AG04450 (cell line): ENCODE measurements at regions not wholly inside any gene's neighbourhood (a gene's known extent, or its start where the extent isn't known, plus 50 kb on each side); places are given as distances from the start of the nearest gene placed in this dataset.

Experiments used
- CTCF ChIA-PET: fragments of 300-600, 350-600 bp; formaldehyde crosslinking; extraction: SDS; loops from one replicate; lab custom pipeline; 2022; ENCODE audit warnings: antibody characterized with exemption, inconsistent platforms; lab: Charles Lee
- POLR2A ChIA-PET: fragments of 350-600 bp; formaldehyde crosslinking; extraction: SDS; loops from one replicate; lab custom pipeline; 2021; ENCODE audit warnings: antibody characterized with exemption, inconsistent platforms; lab: Yijun Ruan, JAX
- DNase-seq: peaks from one replicate; pipeline ENCODE4 v3.0.0-alpha.2; 2011; ENCODE audit warnings: low read depth, low spot score
- H3K27ac ChIP-seq: one replicate; pipeline ENCODE4 v1.5.1; 2012; ENCODE audit warnings: low read depth, low read length, control low read depth
- H3K27me3 ChIP-seq: one replicate; pipeline ENCODE4 v1.6.0; 2012; ENCODE audit warnings: low read length; ENCODE audit not compliant: control insufficient read depth, insufficient read depth
- H3K4me3 ChIP-seq: 2 replicates; pipeline ENCODE4 v1.5.1; 2011; ENCODE audit warnings: mild to moderate bottlenecking, low read depth, low read length, control low read depth
- H3K9me3 ChIP-seq: 2 replicates; pipeline ENCODE4 v1.5.1; 2012; ENCODE audit warnings: low read length; ENCODE audit not compliant: control insufficient read depth, insufficient read depth
- TF ChIP-seq, protein P1 (sequence below): IDR thresholded peaks from 2 replicates; pipeline ENCODE4 v1.5.1; 2011; ENCODE audit warnings: low read depth, low read length, control low read depth, inconsistent platforms

DNA sequence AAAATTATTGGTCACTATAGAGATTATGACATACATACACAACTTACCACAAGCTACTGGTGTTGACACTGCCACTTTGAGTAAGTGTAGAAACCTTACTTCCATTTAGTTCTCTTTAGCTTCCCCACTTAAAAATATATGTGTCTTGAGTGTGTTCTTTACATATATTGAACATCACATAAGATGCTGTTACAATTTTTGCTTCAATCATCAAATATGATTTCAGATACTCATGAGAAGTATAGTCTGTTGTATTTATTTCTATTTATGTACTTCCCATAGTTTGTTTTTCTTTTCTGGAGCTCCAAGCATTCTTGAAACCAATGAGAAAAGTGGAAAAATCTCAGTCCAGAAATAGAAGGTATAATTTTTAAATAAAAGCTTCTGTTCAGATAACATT, 102.7 kb upstream of the SDK1 start:
- ChIA-PET POLR2A (interaction anchor here (0.7 kb wide), 1 partner anchor 218 kb away, joined by 5 read pairs; no protein-coding TSS in a partner anchor), CTCF (interaction anchor here (1.2 to 1.7 kb wide), 2 partner anchors 36 to 333 kb away, joined by 3 to 8 read pairs; no protein-coding TSS in a partner anchor)
- TF ChIP-seq, protein P1, sequence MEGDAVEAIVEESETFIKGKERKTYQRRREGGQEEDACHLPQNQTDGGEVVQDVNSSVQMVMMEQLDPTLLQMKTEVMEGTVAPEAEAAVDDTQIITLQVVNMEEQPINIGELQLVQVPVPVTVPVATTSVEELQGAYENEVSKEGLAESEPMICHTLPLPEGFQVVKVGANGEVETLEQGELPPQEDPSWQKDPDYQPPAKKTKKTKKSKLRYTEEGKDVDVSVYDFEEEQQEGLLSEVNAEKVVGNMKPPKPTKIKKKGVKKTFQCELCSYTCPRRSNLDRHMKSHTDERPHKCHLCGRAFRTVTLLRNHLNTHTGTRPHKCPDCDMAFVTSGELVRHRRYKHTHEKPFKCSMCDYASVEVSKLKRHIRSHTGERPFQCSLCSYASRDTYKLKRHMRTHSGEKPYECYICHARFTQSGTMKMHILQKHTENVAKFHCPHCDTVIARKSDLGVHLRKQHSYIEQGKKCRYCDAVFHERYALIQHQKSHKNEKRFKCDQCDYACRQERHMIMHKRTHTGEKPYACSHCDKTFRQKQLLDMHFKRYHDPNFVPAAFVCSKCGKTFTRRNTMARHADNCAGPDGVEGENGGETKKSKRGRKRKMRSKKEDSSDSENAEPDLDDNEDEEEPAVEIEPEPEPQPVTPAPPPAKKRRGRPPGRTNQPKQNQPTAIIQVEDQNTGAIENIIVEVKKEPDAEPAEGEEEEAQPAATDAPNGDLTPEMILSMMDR, result no peak
- no peak for DNase-seq
- Histone ChIP-seq H3K27me3 (no peaks in the 10 kb centered on the region), H3K4me3 (no peak overlapping the region), H3K9me3 (peaks cover 7% of the 10 kb centered on the region), H3K27ac (no peak overlapping the region)

DNA sequence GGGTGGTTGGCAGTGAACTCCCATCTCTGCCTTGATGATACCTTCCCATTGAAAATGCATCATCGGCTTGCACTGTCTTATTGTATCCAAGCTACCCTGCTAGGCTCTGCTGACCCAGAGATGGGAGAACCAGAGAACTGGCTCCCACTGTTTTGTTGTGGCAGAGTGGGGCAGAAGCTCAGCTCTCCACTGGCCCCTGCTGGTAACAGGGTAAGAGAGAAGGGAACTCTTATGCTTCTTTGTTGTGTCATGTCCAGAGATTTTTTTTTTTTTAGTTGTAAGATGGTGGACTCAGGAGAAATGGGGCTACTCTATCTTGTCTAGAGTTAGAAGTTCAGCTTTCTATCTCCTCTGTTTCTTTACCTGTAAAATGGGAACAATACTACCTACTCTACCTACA, 100.5 kb upstream of the SDK1 start:
- TF ChIP-seq, protein P1, result peak; percentile 74
- H3K27me3 ChIP-seq, result no peaks in the 10 kb centered on the region
- no peak overlapping the region for H3K4me3 ChIP-seq
- no peak for DNase-seq
- CTCF ChIA-PET, result interaction anchor here (0.5 to 1.7 kb wide), 10 partner anchors 9 to 336 kb away, joined by 3 to 11 read pairs (median 5); no protein-coding TSS in a partner anchor
- no peak overlapping the region for H3K27ac ChIP-seq
- POLR2A ChIA-PET, result no interaction called here
- peaks cover 7% of the 10 kb centered on the region for H3K9me3 ChIP-seq

DNA sequence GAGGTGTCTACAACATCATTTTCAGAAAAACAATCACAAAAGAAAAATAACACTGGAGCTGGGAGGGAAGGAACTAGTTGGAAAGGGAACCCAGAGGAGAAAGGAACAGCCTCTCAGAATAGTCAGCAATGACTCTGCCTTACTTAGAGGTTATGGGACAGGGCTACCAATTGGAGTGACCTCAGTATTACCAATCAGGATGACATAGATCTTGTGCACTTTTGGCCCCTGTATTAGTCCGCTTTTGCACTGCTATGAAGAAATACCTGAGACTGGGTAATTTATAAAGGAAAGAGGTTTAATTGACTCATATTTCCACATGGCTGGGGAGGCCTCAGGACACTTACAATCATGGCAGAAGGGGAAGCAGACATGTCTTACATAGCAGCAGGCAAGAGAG, 99.7 kb upstream of the SDK1 start:
- Histone ChIP-seq H3K9me3 (peaks cover 7% of the 10 kb centered on the region), H3K27ac (no peak overlapping the region), H3K4me3 (no peak overlapping the region), H3K27me3 (no peaks in the 10 kb centered on the region)
- TF ChIP-seq, protein P1, result no peak
- DNase-seq, result no peak
- CTCF ChIA-PET, result interaction anchor here (0.6 to 1.7 kb wide), 9 partner anchors 8 to 336 kb away, joined by 3 to 11 read pairs (median 4); no protein-coding TSS in a partner anchor
- POLR2A ChIA-PET, result no interaction called here

DNA sequence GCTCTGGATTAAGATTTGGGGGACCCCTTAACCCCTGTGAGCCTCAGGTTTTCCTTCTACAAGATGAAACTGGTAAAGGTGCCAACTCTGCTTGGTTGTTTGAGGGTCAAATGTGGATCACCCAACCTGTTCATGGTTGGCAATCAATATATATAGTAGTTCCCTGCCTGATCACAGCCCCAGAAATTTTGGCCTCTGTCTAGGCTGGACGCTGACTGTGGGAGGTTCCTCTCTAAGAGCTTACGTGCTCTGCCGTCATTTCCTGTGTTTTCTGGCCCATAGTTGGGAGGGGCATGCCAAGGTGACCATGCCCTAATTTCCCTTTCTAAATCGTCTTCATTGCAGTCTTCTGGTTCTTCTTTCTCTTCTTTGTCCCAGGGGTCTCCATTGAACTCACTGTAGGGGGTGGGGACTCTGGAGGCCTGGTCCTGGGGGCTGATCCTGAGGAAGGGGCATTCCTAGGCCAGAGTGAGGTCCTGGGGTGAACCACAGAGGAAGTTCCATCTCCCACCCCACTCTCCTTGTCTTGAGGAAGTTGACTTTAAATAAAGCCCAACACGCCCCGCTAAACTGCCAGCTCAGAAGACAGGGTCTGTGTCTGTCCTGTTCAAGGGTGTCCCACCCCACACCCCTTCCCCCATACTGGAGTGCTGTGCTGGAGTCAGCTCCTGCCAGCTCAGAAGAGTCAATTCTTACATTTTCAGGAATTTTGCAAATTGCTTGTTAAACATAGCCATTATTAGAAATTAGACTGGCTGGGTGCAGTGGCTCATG, 98.9 kb upstream of the SDK1 start:
- TF ChIP-seq, protein P1, result no peak
- CTCF ChIA-PET, result no interaction called here
- POLR2A ChIA-PET, result no interaction called here

DNA sequence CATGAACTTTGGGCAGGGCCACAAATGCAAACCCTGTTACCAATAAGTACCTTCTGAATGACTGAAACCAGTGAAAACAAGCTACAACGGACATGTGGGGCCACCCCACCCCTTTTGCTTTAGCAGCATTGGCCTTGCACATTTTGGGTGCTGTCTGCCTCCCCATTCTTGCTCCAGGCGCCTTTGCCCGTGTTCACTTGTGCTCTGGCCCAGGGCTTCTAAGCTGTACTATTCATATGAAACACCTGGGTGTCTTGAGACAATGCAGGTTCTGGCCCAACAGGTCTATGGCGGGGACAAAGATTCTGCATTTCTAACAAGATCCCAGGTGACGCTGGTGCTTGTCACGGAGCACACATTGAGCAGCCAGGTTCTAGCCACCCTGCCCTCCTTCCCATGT, 96.5 kb upstream of the SDK1 start:
- no peaks in the 10 kb centered on the region for H3K27me3 ChIP-seq
- no peak overlapping the region for H3K27ac ChIP-seq
- H3K4me3 ChIP-seq, result no peak overlapping the region
- DNase-seq, result no peak
- H3K9me3 ChIP-seq, result no peaks in the 10 kb centered on the region; the same call in 1 of the 2 replicates
- CTCF ChIA-PET, result interaction anchor here (0.6 kb wide), 1 partner anchor 98 kb away, joined by 5 read pairs; no protein-coding TSS in a partner anchor
- POLR2A ChIA-PET, result no interaction called here
- TF ChIP-seq, protein P1, result no peak

More for the DNA sequence above, 98.9 kb upstream of the SDK1 start:
- peaks cover 7% of the 10 kb centered on the region for H3K9me3 ChIP-seq
- H3K27ac ChIP-seq, result no peak overlapping the region
- H3K4me3 ChIP-seq, result no peak overlapping the region
- no peak for DNase-seq
- H3K27me3 ChIP-seq, result no peaks in the 10 kb centered on the region
